ENCODE measurements at regions not wholly inside any gene's neighbourhood (a gene's known extent, or its start where the extent isn't known, plus 50 kb on each side); places are given as distances from the start of the nearest gene placed in this dataset.

- 72 to 83% (median 77%) methylated on average over 10 of the region's 10 CpGs for WGBS, 5 donors
Measured at GRCh38 chr2:2410987-2411386, 79.9 kb upstream of the MYT1L start.

DNA sequence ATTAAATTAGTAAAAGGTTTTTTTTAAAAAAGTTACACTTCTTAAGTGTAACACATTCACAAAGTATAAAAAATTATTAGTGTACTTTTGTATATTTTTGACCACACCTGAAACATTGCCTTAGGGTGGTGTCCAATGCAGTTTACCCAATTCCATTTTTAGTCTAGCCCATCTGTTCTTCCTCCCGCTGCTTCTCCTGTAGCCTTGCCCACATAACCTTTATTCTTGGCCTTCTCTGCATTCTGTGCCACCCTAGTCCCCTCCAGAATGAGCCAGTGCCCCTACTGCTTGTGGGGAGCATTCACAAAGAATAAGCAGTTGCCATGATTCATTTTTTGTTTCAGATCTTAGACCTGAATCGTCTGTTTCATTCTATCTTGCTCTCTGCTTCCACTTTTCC, 78.4 kb upstream of the MYT1L start:
- no peaks in the 10 kb centered on the region for H3K4me1 ChIP-seq
- DNase-seq: no peak
- H3K4me3 ChIP-seq: no peak overlapping the region
- TF ChIP-seq POLR2AphosphoS5 (IDR thresholded peaks at IDR 0.05): no peak
- TF ChIP-seq POLR2A (IDR thresholded peaks at IDR 0.05): no peak
- TF ChIP-seq, protein P1, sequence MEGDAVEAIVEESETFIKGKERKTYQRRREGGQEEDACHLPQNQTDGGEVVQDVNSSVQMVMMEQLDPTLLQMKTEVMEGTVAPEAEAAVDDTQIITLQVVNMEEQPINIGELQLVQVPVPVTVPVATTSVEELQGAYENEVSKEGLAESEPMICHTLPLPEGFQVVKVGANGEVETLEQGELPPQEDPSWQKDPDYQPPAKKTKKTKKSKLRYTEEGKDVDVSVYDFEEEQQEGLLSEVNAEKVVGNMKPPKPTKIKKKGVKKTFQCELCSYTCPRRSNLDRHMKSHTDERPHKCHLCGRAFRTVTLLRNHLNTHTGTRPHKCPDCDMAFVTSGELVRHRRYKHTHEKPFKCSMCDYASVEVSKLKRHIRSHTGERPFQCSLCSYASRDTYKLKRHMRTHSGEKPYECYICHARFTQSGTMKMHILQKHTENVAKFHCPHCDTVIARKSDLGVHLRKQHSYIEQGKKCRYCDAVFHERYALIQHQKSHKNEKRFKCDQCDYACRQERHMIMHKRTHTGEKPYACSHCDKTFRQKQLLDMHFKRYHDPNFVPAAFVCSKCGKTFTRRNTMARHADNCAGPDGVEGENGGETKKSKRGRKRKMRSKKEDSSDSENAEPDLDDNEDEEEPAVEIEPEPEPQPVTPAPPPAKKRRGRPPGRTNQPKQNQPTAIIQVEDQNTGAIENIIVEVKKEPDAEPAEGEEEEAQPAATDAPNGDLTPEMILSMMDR (IDR thresholded peaks at IDR 0.05 in 8 of 11, conservative IDR thresholded peaks at IDR 0.05 in 3 of 11): no peak
- H3K27ac ChIP-seq: no peak overlapping the region
- peaks cover 0 to 28% (median 22%) of the 10 kb centered on the region in 8 donors for H3K9me3 ChIP-seq
- WGBS, 5 donors: 64 to 76% (median 73%) methylated on average over 2 of the region's 2 CpGs
- intact Hi-C loops (cut with DNase I; ENCODE audit: low total_unique reads): no loop called here
- H3K36me3 ChIP-seq: no peaks in the 10 kb centered on the region
- H3K27me3 ChIP-seq (replicated peaks in 1 of 7): no peaks in the 10 kb centered on the region

More at GRCh38 chr2:2410987-2411386, 79.9 kb upstream of the MYT1L start:
- Histone ChIP-seq H3K4me3 (no peak overlapping the region), H3K36me3 (no peaks in the 10 kb centered on the region), H3K9me3 (peaks cover 0 to 17% (median 8%) of the 10 kb centered on the region in 8 donors), H3K27ac (no peak overlapping the region), H3K27me3 (replicated peaks in 1 of 7) (peaks cover 0 to 4% (median 0%) of the 10 kb centered on the region in 7 donors), H3K4me1 (no peaks in the 10 kb centered on the region)
- TF ChIP-seq POLR2AphosphoS5 (IDR thresholded peaks at IDR 0.05): no peak
- no peak for TF ChIP-seq POLR2A (IDR thresholded peaks at IDR 0.05)
- TF ChIP-seq, protein P1 (IDR thresholded peaks at IDR 0.05 in 8 of 11, conservative IDR thresholded peaks at IDR 0.05 in 3 of 11): no peak
- no peak for DNase-seq
- intact Hi-C loops (cut with DNase I; ENCODE audit: low total_unique reads): no loop called here

DNA sequence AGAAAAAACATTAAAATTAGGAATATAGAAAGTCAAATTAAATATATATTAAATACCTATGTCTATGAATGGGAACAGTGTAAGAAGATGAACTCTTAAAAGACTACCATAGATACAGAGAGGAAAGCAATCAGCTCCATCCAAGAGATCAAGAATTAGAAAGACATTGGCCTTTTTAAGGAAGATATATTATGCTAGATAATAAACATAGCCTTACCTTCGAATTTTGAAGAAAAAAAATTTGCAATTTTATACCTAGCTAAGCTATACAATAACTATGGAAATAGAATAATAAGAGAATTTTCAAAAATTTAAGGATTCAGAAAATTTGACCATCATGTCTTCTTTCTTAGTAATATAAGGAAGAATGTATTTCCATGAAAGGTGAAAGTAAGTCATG, 74.7 kb upstream of the MYT1L start:
- H3K4me1 ChIP-seq: no peaks in the 10 kb centered on the region
- peaks cover 0 to 28% (median 22%) of the 10 kb centered on the region in 8 donors for H3K9me3 ChIP-seq
- no peaks in the 10 kb centered on the region for H3K36me3 ChIP-seq
- 63 to 80% (median 70%) methylated on average over 1 of the region's 1 CpG for WGBS, 5 donors
- no peak for DNase-seq
- no peaks in the 10 kb centered on the region for H3K27me3 ChIP-seq (replicated peaks in 1 of 7)
- no peak overlapping the region for H3K27ac ChIP-seq
- intact Hi-C loops (cut with DNase I; ENCODE audit: low total_unique reads): no loop called here
- TF ChIP-seq POLR2AphosphoS5 (IDR thresholded peaks at IDR 0.05): no peak
- TF ChIP-seq POLR2A (IDR thresholded peaks at IDR 0.05): no peak
- TF ChIP-seq, protein P1 (IDR thresholded peaks at IDR 0.05 in 8 of 11, conservative IDR thresholded peaks at IDR 0.05 in 3 of 11): no peak
- no peak overlapping the region for H3K4me3 ChIP-seq

DNA sequence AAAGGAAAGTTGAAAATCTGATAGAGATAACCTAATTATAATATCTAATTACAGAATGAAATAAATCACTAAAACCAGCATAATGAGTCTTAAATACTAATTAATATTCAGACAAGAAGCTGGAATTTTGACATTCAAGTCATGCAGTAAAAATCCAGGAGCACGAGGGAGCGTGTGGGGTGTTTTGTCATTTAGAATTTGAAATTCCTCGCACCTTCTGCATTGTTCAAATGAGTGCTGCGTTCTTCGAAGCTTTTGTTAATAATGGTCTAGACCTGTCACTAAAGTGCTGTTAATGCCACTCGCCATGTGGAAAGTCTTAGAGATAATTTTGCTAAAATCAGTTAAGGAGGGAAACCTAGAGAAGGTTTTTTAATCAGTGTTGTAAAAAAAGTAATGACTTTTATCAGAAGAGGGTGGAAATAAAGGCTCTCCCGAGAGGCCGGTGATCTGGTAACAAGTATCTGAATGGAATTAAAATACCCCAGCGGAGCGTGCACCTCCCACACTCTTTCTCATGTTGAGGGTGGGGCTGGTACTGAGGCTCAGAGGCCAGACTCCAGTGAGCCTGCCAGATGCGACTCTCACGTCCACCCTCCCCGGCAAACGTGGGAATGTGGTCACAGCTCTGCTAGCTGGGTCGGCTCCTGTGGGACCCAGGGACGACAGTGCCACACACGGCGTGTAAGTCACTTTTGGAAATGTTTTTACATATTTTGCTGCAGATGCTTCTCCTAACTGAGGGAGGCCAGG, 69.4 kb upstream of the MYT1L start:
- Histone ChIP-seq H3K36me3 (no peaks in the 10 kb centered on the region), H3K4me1 (no peaks in the 10 kb centered on the region), H3K9me3 (peaks cover 0 to 15% (median 6%) of the 10 kb centered on the region in 8 donors), H3K27ac (no peak overlapping the region), H3K4me3 (no peak overlapping the region), H3K27me3 (replicated peaks in 1 of 7) (no peaks in the 10 kb centered on the region)
- intact Hi-C loops (cut with DNase I; ENCODE audit: low total_unique reads): no loop called here
- no peak for DNase-seq
- TF ChIP-seq POLR2A (IDR thresholded peaks at IDR 0.05): no peak
- TF ChIP-seq, protein P1 (IDR thresholded peaks at IDR 0.05 in 8 of 11, conservative IDR thresholded peaks at IDR 0.05 in 3 of 11): no peak
- no peak for TF ChIP-seq POLR2AphosphoS5 (IDR thresholded peaks at IDR 0.05)
- WGBS, 5 donors: 77 to 92% (median 86%) methylated on average over 18 of the region's 18 CpGs

Measured in spleen (tissue), 11 donors.